ENCODE measurements at regions not wholly inside any gene's neighbourhood (a gene's known extent, or its start where the extent isn't known, plus 50 kb on each side); places are given as distances from the start of the nearest gene placed in this dataset.

DNA sequence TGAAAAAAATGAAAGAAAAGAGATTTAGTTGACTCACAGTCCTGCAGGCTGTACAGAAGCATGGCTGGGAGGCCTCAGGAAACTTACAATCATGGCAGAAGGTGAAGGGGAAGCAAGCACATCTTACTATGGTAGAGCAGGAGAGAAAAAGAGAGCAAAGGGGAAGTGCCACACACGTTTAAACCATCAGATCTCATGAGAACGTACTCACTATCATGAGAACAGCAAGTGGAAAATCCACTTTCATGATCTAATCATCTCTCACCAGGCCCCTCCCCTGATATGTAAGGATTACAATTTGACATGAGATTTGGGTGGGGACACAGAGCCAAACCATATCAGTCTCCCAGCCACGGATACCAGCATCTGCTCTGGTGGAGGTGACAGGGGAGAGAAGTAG lies 50.8 kb upstream of the CPOX start:
- no peak for TF ChIP-seq ISL1 (CRISPR knock-in tag; IDR thresholded peaks at IDR 0.05)
- no peak for ATAC-seq

DNA sequence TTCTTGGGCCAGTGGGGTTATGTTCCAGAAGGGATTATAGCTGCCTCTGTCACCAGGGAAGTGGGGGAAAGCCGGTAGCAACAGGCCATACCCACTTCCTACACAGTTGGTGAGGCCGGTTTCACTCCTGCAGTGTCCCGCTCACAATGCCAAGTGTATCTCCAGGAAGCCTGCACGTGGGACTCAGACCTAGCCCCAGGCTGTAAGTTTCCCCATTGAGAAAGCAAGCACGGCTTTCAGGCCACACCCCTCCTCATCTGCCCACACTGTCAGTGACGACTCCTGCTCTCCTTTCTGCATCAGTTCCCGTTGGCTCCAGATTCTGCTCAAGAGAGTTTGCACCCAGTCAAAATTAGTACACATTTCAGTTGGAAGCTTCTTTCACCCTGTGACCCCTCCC lies 51.6 kb upstream of the CPOX start:
- ATAC-seq = no peak
- TF ChIP-seq ISL1 (CRISPR knock-in tag; IDR thresholded peaks at IDR 0.05) = no peak
- no peak for TF ChIP-seq TCF4 (CRISPR knock-in tag; IDR thresholded peaks at IDR 0.05; ENCODE audit: borderline replicate concordance)
- TF ChIP-seq ZFP30 (CRISPR knock-in tag; IDR thresholded peaks at IDR 0.05) = no peak
- TF ChIP-seq, protein P1, sequence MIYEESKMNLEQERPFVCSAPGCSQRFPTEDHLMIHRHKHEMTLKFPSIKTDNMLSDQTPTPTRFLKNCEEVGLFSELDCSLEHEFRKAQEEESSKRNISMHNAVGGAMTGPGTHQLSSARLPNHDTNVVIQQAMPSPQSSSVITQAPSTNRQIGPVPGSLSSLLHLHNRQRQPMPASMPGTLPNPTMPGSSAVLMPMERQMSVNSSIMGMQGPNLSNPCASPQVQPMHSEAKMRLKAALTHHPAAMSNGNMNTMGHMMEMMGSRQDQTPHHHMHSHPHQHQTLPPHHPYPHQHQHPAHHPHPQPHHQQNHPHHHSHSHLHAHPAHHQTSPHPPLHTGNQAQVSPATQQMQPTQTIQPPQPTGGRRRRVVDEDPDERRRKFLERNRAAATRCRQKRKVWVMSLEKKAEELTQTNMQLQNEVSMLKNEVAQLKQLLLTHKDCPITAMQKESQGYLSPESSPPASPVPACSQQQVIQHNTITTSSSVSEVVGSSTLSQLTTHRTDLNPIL (CRISPR knock-in tag; IDR thresholded peaks at IDR 0.05; ENCODE audit: low read depth) = no peak
- no peak for TF ChIP-seq RARB (CRISPR knock-in tag; IDR thresholded peaks at IDR 0.05)
- no peak for TF ChIP-seq ZNF8 (CRISPR knock-in tag; IDR thresholded peaks at IDR 0.05)
- TF ChIP-seq ZC3H10 (CRISPR knock-in tag; IDR thresholded peaks at IDR 0.05) = no peak
- no peak for TF ChIP-seq ARNTL (CRISPR knock-in tag; IDR thresholded peaks at IDR 0.05; ENCODE audit: borderline replicate concordance, low read depth)
- TF ChIP-seq ZFP3 (CRISPR knock-in tag; IDR thresholded peaks at IDR 0.05) = no peak
- TF ChIP-seq ZNF565 (CRISPR knock-in tag; conservative IDR thresholded peaks at IDR 0.05; ENCODE audit: low read depth) = no peak
- TF ChIP-seq PPARA (CRISPR knock-in tag; IDR thresholded peaks at IDR 0.05; ENCODE audit: borderline replicate concordance) = no peak
- no peak for TF ChIP-seq OSR1 (CRISPR knock-in tag; IDR thresholded peaks at IDR 0.05)
- no peak for TF ChIP-seq SNAI2 (CRISPR knock-in tag; IDR thresholded peaks at IDR 0.05)
- no peak for TF ChIP-seq ESRRG (CRISPR knock-in tag; IDR thresholded peaks at IDR 0.05)
- TF ChIP-seq ZNF70 (CRISPR knock-in tag; IDR thresholded peaks at IDR 0.05) = no peak

DNA sequence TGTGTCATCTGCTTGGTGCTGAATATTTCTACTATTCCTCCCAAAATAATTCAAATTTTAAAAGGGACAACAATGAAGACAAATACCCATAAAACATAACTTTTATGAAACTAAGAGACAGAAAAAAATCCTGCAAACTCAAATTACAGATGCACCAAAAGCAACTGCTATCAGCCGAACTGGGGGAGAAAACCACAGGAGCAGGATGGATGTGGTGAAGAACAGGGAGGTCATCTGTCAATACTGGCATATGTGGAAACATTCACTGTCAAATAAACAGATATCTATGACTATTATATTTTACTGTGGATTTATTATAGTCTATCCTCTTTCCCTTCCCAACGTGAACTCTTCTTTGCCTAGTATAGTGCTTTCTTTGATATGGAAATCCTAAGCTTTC lies 53.3 kb upstream of the CPOX start:
- ATAC-seq = no peak
- TF ChIP-seq, protein P2, sequence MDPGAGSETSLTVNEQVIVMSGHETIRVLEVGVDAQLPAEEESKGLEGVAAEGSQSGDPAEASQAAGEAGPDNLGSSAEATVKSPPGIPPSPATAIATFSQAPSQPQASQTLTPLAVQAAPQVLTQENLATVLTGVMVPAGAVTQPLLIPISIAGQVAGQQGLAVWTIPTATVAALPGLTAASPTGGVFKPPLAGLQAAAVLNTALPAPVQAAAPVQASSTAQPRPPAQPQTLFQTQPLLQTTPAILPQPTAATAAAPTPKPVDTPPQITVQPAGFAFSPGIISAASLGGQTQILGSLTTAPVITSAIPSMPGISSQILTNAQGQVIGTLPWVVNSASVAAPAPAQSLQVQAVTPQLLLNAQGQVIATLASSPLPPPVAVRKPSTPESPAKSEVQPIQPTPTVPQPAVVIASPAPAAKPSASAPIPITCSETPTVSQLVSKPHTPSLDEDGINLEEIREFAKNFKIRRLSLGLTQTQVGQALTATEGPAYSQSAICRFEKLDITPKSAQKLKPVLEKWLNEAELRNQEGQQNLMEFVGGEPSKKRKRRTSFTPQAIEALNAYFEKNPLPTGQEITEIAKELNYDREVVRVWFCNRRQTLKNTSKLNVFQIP (CRISPR knock-in tag; IDR thresholded peaks at IDR 0.05; ENCODE audit: borderline replicate concordance, low read depth) = no peak
- TF ChIP-seq GLIS3 (CRISPR knock-in tag; IDR thresholded peaks at IDR 0.05) (no peak), ZFP30 (CRISPR knock-in tag; IDR thresholded peaks at IDR 0.05) (no peak), OSR1 (CRISPR knock-in tag; IDR thresholded peaks at IDR 0.05) (no peak), ISL1 (CRISPR knock-in tag; IDR thresholded peaks at IDR 0.05) (no peak)
- TF ChIP-seq, protein P3, sequence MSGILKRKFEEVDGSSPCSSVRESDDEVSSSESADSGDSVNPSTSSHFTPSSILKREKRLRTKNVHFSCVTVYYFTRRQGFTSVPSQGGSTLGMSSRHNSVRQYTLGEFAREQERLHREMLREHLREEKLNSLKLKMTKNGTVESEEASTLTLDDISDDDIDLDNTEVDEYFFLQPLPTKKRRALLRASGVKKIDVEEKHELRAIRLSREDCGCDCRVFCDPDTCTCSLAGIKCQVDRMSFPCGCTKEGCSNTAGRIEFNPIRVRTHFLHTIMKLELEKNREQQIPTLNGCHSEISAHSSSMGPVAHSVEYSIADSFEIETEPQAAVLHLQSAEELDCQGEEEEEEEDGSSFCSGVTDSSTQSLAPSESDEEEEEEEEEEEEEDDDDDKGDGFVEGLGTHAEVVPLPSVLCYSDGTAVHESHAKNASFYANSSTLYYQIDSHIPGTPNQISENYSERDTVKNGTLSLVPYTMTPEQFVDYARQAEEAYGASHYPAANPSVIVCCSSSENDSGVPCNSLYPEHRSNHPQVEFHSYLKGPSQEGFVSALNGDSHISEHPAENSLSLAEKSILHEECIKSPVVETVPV (CRISPR knock-in tag; IDR thresholded peaks at IDR 0.05) = no peak

DNA sequence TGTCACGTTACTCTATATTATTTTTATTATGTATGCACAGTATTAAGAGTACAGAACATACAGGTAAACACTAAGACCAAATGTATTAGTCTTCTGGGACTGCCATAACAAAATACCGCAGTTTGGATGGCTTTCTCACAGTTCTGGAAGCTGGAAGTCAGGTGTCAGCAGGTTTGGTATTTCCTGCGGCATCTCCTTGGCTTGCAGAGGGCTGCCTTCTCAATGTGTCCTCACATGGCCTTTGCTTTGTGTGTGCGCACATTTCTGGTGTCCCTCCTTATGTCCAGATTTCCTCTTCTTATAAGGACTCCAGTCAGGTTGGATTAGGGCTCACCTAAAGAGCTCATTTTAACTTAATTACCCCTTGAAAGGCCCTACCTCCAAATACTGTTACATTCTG lies 53.8 kb upstream of the CPOX start:
- TF ChIP-seq PPARA (CRISPR knock-in tag; IDR thresholded peaks at IDR 0.05; ENCODE audit: borderline replicate concordance) (no peak), ISL1 (CRISPR knock-in tag; IDR thresholded peaks at IDR 0.05) (no peak), ZFP3 (CRISPR knock-in tag; IDR thresholded peaks at IDR 0.05) (no peak), ZNF70 (CRISPR knock-in tag; IDR thresholded peaks at IDR 0.05) (no peak), TOX (CRISPR knock-in tag; IDR thresholded peaks at IDR 0.05; ENCODE audit: borderline replicate concordance) (no peak), SNAI2 (CRISPR knock-in tag; IDR thresholded peaks at IDR 0.05) (no peak), GLIS3 (CRISPR knock-in tag; IDR thresholded peaks at IDR 0.05) (no peak), RARB (CRISPR knock-in tag; IDR thresholded peaks at IDR 0.05) (no peak), ZNF565 (CRISPR knock-in tag; conservative IDR thresholded peaks at IDR 0.05; ENCODE audit: low read depth) (no peak), ZNF8 (CRISPR knock-in tag; IDR thresholded peaks at IDR 0.05) (no peak), OSR1 (CRISPR knock-in tag; IDR thresholded peaks at IDR 0.05) (no peak)
- TF ChIP-seq, protein P1 (CRISPR knock-in tag; IDR thresholded peaks at IDR 0.05; ENCODE audit: low read depth) = no peak
- TF ChIP-seq, protein P4, sequence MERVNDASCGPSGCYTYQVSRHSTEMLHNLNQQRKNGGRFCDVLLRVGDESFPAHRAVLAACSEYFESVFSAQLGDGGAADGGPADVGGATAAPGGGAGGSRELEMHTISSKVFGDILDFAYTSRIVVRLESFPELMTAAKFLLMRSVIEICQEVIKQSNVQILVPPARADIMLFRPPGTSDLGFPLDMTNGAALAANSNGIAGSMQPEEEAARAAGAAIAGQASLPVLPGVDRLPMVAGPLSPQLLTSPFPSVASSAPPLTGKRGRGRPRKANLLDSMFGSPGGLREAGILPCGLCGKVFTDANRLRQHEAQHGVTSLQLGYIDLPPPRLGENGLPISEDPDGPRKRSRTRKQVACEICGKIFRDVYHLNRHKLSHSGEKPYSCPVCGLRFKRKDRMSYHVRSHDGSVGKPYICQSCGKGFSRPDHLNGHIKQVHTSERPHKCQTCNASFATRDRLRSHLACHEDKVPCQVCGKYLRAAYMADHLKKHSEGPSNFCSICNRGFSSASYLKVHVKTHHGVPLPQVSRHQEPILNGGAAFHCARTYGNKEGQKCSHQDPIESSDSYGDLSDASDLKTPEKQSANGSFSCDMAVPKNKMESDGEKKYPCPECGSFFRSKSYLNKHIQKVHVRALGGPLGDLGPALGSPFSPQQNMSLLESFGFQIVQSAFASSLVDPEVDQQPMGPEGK (CRISPR knock-in tag; IDR thresholded peaks at IDR 0.05; ENCODE audit: borderline replicate concordance) = no peak
- TF ChIP-seq, protein P2 (CRISPR knock-in tag; IDR thresholded peaks at IDR 0.05; ENCODE audit: borderline replicate concordance, low read depth) = no peak
- TF ChIP-seq, protein P5, sequence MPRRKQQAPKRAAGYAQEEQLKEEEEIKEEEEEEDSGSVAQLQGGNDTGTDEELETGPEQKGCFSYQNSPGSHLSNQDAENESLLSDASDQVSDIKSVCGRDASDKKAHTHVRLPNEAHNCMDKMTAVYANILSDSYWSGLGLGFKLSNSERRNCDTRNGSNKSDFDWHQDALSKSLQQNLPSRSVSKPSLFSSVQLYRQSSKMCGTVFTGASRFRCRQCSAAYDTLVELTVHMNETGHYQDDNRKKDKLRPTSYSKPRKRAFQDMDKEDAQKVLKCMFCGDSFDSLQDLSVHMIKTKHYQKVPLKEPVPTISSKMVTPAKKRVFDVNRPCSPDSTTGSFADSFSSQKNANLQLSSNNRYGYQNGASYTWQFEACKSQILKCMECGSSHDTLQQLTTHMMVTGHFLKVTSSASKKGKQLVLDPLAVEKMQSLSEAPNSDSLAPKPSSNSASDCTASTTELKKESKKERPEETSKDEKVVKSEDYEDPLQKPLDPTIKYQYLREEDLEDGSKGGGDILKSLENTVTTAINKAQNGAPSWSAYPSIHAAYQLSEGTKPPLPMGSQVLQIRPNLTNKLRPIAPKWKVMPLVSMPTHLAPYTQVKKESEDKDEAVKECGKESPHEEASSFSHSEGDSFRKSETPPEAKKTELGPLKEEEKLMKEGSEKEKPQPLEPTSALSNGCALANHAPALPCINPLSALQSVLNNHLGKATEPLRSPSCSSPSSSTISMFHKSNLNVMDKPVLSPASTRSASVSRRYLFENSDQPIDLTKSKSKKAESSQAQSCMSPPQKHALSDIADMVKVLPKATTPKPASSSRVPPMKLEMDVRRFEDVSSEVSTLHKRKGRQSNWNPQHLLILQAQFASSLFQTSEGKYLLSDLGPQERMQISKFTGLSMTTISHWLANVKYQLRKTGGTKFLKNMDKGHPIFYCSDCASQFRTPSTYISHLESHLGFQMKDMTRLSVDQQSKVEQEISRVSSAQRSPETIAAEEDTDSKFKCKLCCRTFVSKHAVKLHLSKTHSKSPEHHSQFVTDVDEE (CRISPR knock-in tag; IDR thresholded peaks at IDR 0.05) = no peak

More for the DNA sequence above, 53.8 kb upstream of the CPOX start:
- no peak for ATAC-seq

Data from SK-N-SH treated with all-trans-retinoic acid at 6 μM for 48 hours (cell line).